SU-DHL-6 (cell line): ENCODE measurements at regions not wholly inside any gene's neighbourhood (a gene's known extent, or its start where the extent isn't known, plus 50 kb on each side); places are given as distances from the start of the nearest gene placed in this dataset.
"Not testable (repeated sequence)": the region's sequence is repeated elsewhere in the genome, so short reads cannot be mapped to it uniquely, and the experiment has no call there.

Experiments used
- H2AFZ ChIP-seq: fragments of 200-600 bp; sonication (generic); 2 replicates; pipeline ENCODE4 v1.6.1; 2014; ENCODE audit warnings: low read depth, mild to moderate bottlenecking, moderate library complexity, mixed read lengths, antibody characterized with exemption, low read length; ENCODE audit not compliant: severe bottlenecking
- H3F3A ChIP-seq: fragments of 200-600 bp; shearing (Covaris generic); 2 replicates; pipeline ENCODE4 v1.6.0; 2016; ENCODE audit warnings: antibody characterized with exemption, mild to moderate bottlenecking; ENCODE audit not compliant: insufficient read depth
- H3K27ac ChIP-seq: fragments of 200-600 bp; sonication (generic); 2 replicates; pipeline ENCODE4 v1.5.1; 2016; ENCODE audit warnings: low read depth, mild to moderate bottlenecking, low read length, moderate library complexity, mixed read lengths
- H3K27me3 ChIP-seq: fragments of 200-600 bp; sonication (generic), shearing (Covaris generic); 2 replicates; pipeline ENCODE4 v1.6.0; 2014; ENCODE audit warnings: mild to moderate bottlenecking, low read length
- H3K36me3 ChIP-seq: fragments of 200-600 bp; sonication (generic); 2 replicates; pipeline ENCODE4 v1.6.1; 2014; ENCODE audit warnings: mild to moderate bottlenecking, low read length, mixed read lengths
- H3K4me2 ChIP-seq: fragments of 300-600, 200-600 bp; shearing (Covaris generic), sonication (generic); 2 replicates; pipeline ENCODE4 v1.6.0; 2014; ENCODE audit warnings: low read length, low read depth, mild to moderate bottlenecking; ENCODE audit not compliant: poor library complexity, severe bottlenecking
- H3K4me3 ChIP-seq: fragments of 200-600 bp; sonication (generic); 2 replicates; pipeline ENCODE4 v1.5.1; 2014; ENCODE audit warnings: antibody characterized with exemption, low read length, mild to moderate bottlenecking, mixed read lengths; ENCODE audit not compliant: insufficient read depth, poor library complexity, severe bottlenecking
- H3K79me2 ChIP-seq: fragments of 200-600 bp; sonication (generic); 2 replicates; pipeline ENCODE4 v1.6.1; 2014; ENCODE audit warnings: mild to moderate bottlenecking, low read length, moderate library complexity; ENCODE audit not compliant: insufficient read depth
- H3K9ac ChIP-seq: fragments of 200-600 bp; sonication (generic); 2 replicates; pipeline ENCODE4 v1.7.0; 2014; ENCODE audit warnings: mild to moderate bottlenecking, low read length
- H3K9me2 ChIP-seq: fragments of 200-600 bp; sonication (generic); replicated peaks from 2 replicates; pipeline ENCODE4 v1.6.1; 2014; ENCODE audit warnings: low read length; ENCODE audit not compliant: insufficient read depth
- H3K9me3 ChIP-seq: fragments of 200-600 bp; sonication (generic); 2 replicates; pipeline ENCODE4 v1.6.1; 2014; ENCODE audit warnings: low read length, mixed read lengths; ENCODE audit not compliant: insufficient read depth
- H4K20me1 ChIP-seq: fragments of 200-600 bp; sonication (generic); 2 replicates; pipeline ENCODE4 v1.6.1; 2014; ENCODE audit warnings: low read depth, mild to moderate bottlenecking, antibody characterized with exemption, low read length, moderate library complexity, mixed read lengths

DNA sequence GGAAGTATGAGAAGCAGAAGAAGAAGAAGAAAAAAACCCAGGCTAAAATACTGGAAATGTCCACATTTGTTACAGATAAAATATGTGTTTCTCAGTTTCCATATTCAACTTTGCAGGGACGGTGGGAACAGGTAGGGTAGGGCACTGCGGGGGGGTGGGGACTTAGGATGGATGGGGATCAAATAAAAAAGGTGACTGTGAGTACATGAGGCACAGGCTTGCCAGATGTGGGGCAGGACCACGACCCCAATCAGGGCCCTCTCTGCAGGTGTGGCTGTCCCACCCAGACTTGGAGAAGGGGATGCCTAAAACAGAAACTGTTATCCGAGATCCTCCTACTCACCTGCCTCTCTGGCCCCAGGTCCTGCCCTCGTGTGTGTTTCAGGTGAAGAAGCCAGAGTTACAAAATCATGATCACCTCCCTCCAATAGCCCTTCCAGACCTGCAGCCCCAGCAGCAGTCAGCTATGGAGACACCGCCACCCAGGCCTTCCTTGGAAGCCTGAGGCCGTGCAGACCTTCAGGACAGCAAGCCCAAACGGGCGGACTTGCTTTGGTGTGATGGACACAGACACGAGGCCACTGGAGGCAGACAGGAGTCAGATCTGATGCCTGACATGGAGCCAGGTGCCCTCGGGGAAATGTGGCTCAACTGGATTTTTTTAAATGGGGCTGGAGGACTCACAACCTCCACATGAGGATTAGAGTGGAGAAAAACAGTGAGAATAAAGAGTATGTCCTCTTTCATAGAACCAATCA is 315.0 kb downstream of the BCL2L11 start:
- not testable (repeated sequence) for H3K4me2 ChIP-seq, H3K9me2 ChIP-seq, H3K9me3 ChIP-seq, H2AFZ ChIP-seq, H3K79me2 ChIP-seq, H3K4me3 ChIP-seq, H4K20me1 ChIP-seq, H3K27me3 ChIP-seq, H3K36me3 ChIP-seq, H3K9ac ChIP-seq, H3F3A ChIP-seq
- peak overlapping the region; percentile 54; the same call in 1 of the 2 replicates for H3K27ac ChIP-seq

DNA sequence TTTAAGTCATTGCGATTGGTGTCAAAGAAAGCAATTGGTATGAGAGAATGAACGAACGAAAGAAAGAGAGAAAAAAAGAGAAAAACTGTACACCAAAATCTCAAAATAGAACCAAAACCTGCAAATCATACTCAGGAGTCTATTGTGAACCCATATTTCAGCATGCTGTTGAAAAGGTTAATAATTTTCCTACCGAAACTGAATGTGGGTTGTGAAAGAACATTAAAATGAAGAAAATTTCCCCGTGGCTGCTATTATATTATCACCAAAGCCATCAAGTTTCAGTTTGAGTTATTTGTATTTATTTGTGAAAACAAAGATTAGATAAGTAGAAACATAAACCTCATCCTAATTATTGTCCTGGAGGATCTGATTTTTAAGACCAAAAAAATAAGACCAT is 315.7 kb downstream of the BCL2L11 start:
- H3K9me2 ChIP-seq, H3K9ac ChIP-seq, H3K27me3 ChIP-seq, H2AFZ ChIP-seq, H3K4me2 ChIP-seq, H3K9me3 ChIP-seq, H3K4me3 ChIP-seq, H3F3A ChIP-seq, H3K27ac ChIP-seq, H3K79me2 ChIP-seq, H4K20me1 ChIP-seq, H3K36me3 ChIP-seq: not testable (repeated sequence)

DNA sequence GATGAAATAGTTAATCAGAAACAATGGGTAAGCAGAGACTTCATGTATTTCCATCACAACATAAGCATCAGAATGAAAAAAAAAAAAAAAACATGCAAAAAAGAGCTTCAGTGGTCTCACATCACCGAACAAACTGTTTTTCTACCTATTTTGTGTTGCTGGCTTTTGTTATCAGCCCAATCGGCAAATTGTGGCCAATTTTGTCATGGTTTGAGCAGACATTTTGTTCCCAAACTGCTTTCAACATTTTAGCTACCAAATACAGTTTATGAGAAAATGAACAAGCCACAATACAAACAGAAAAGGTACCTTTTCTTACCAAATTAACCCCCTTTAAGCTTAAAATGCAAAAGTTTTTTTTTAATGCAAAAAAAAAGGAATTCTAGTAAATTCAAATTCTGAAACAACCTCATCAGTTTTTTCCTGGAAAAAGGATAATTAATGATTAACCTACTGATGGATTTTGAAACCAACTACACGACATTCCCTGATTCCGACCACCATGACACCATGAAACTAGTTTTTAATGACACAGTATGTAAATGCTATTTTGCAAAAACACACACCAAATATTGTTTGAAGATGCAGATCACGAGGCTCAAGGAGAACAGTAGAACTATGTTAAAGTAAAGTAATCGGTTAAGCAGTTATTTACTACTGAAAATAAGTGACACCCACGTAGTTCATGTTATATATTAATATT is 316.7 kb downstream of the BCL2L11 start:
- H3K27me3 ChIP-seq, H4K20me1 ChIP-seq, H3F3A ChIP-seq, H3K9me2 ChIP-seq, H3K9me3 ChIP-seq, H2AFZ ChIP-seq, H3K9ac ChIP-seq, H3K4me3 ChIP-seq, H3K79me2 ChIP-seq, H3K36me3 ChIP-seq: not testable (repeated sequence)
- peak overlapping the region; percentile 74 for H3K27ac ChIP-seq
- H3K4me2 ChIP-seq, result peak overlapping the region; percentile 27

DNA sequence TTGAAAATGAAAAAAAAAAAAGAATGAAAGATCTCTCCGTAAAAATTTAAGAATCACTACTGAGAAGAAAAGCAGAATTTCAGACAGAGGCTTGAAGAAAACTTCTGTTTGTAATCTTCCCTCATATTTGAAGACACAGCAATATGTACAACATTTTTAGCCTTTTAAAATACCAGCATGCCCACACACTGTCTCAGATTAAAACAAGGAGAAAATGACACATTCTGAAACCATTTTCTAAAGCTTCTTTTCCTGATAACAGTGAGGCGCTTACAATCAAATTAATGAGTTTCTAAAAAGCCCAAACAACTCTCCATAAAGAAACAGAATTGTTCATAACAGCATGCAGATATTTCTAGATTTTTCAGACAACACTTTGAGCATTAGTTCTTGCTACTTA is 317.4 kb downstream of the BCL2L11 start:
- not testable (repeated sequence) for H3K27me3 ChIP-seq, H2AFZ ChIP-seq, H3F3A ChIP-seq, H3K9ac ChIP-seq, H4K20me1 ChIP-seq, H3K79me2 ChIP-seq, H3K9me2 ChIP-seq, H3K4me3 ChIP-seq, H3K36me3 ChIP-seq, H3K9me3 ChIP-seq
- peak overlapping the region; percentile 65 for H3K27ac ChIP-seq
- H3K4me2 ChIP-seq, result peak overlapping the region; percentile 20

DNA sequence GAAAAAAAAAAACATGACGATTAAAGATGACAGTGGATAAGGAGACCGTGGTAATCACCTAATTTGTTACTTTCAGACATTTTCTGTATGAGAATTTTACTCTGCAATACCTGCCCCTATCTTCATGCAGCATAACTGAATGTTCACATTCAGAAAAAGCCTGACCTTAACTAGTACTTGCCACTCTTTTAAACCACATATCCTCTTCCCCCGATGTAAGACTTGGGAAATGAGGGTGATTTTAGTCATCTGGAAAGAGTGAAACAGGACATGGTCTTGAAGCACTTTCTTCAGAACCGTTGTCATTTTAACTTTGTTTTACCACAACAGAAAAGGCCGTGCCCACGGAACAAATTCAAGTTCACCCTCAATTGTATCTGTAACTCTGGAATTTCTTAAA is 318.5 kb downstream of the BCL2L11 start:
- not testable (repeated sequence) for H3K79me2 ChIP-seq, H2AFZ ChIP-seq, H3K9me3 ChIP-seq, H3K9me2 ChIP-seq, H3K27me3 ChIP-seq, H3K4me2 ChIP-seq, H3F3A ChIP-seq, H4K20me1 ChIP-seq, H3K4me3 ChIP-seq, H3K36me3 ChIP-seq, H3K9ac ChIP-seq
- H3K27ac ChIP-seq, result peak overlapping the region; percentile 77

DNA sequence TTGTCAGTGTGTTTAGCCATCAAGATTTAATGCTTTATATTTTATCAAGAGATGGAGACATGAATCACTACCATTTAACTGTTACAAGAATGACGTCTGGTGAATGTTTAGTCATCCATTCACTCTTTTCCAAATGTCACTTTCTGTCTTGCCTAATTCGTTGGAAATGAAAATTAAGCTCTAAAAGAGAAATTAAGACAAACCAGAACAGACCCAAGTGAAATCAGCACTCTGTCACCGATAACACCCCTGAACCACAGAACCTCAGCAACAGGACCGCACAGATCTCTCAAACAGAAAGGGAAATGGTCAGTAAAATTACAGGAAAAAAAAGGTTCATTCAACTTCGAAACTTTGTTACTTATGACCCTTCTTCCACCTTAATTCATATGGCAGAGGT is 320.9 kb downstream of the BCL2L11 start:
- not testable (repeated sequence) for H2AFZ ChIP-seq

DNA sequence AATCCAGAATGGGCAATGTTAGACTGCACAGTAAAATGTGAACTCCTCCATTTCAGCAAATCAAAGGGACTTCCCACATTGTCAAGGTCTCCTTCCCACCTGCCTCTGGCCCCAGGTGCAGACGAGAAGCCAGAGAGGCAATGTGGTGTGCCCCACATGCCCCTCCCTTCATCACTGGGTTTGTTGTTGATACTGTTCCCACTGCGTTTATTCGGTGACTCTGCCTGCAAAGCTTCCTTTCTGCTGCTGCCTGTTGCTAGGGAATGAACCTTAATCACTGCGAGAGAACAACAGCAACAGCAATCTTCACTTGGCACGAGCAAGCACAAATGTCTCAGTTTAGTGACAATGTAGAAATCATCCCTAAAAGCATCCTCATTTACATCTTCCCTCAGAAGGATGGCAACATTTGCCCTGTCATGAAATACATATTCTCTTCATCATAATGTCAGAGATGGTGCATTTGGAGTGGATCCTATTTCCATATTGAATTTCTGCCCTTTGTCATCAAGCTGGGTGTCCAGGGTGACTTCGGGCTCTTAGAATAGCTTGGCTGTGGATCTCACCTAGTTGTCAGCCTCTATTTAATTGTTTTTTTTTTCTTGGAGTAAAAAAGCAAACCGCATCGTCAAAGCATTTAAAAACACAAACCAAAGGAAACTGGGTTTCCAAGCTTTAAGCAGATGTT is 322.2 kb downstream of the BCL2L11 start:
- H3K4me3 ChIP-seq, H4K20me1 ChIP-seq, H3K9ac ChIP-seq, H3K36me3 ChIP-seq, H3K79me2 ChIP-seq, H3K27ac ChIP-seq, H3K4me2 ChIP-seq, H3K27me3 ChIP-seq, H3K9me2 ChIP-seq, H2AFZ ChIP-seq, H3F3A ChIP-seq, H3K9me3 ChIP-seq: not testable (repeated sequence)

More for the DNA sequence above, 320.9 kb downstream of the BCL2L11 start:
- not testable (repeated sequence) for H3K9ac ChIP-seq, H3K27me3 ChIP-seq, H3K4me3 ChIP-seq, H3K27ac ChIP-seq, H3K9me2 ChIP-seq, H3K36me3 ChIP-seq, H3K4me2 ChIP-seq, H3K9me3 ChIP-seq, H4K20me1 ChIP-seq, H3K79me2 ChIP-seq, H3F3A ChIP-seq

DNA sequence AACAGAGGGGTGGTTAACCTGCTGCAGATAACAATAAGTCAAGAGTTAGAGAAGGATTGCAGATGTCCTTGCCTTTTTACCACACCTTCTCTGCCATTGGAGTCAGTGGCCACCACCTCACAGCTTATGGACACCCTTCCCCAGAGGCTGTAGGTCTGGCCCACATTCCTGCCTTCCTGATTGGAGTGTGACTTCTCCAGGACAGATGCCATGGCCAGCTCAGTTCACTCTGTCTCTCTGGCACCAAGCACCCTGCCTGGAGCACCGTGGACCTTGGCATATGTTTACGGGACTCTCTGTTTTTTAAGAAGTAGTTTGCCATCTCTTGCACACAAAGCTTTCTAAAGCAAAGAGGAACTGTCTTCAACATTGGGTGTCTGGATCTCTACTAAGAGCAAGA is 323.8 kb downstream of the BCL2L11 start:
- not testable (repeated sequence) for H3K4me3 ChIP-seq, H3K4me2 ChIP-seq, H2AFZ ChIP-seq, H3K9ac ChIP-seq, H3K9me2 ChIP-seq, H3K36me3 ChIP-seq, H4K20me1 ChIP-seq, H3K27ac ChIP-seq, H3K79me2 ChIP-seq, H3K27me3 ChIP-seq, H3K9me3 ChIP-seq, H3F3A ChIP-seq
